Colon (tissue), 2 donors: ENCODE measurements at regions not wholly inside any gene's neighbourhood (a gene's known extent, or its start where the extent isn't known, plus 50 kb on each side); places are given as distances from the start of the nearest gene placed in this dataset.
"Not testable (repeated sequence)": the region's sequence is repeated elsewhere in the genome, so short reads cannot be mapped to it uniquely, and the experiment has no call there.

ENCODE experiments used
- FAIRE-seq: peaks from 2 replicates; lab custom pipeline; 2012; peaks lifted over from hg19 to GRCh38; lab: Jason Lieb, UNC
- donor health status: control.
- donor health status: control.

DNA sequence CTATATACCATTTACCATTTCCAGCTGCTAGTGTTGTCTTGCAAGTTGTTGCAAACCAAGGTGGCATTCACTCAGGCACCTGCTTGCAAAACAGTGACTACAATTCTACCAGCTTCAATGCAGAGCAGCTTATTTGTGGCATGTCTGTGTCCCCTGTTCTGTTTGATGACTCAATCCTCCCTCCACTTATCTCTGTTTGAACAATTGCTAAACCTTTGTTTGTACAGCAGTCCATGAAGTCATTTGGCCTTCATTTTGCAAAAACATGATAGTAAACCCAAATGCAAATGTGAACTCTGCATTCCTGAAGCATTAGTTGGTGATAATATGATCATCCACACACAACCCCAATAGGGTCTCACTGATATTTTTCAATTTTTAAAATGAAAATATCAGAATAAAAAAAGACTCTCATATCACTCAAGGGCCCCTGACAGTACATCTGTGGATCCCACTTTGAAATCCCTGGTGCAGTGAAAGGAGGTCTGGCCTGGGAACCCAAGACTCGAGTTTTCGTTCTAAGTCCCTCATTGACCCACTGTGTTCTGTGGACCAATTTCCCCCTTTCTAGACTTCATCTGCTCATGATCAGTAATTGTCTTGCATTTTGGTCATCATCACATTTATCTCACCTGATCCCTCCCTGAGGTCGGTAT is 425.4 kb downstream of the RPS24 start:
- no peak for FAIRE-seq

DNA sequence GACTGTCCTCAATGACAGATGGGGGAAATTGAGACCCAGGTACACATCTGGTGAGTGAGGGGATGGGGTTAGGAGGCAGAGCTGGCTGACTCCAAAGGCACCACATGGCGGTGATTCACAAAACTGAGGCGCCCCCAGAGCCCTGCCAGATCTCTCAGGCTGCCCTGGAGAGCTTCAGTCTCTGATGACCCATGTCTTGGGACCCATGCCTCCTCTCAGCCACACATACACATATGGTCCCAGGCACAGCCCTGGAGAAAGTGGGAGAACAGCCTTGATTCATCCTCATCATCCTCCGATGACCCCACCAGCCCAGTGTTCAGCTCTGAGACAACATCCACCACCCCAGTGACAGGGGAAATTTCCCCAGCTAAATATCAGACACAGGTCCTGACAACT is 426.0 kb downstream of the RPS24 start:
- FAIRE-seq, result no peak

DNA sequence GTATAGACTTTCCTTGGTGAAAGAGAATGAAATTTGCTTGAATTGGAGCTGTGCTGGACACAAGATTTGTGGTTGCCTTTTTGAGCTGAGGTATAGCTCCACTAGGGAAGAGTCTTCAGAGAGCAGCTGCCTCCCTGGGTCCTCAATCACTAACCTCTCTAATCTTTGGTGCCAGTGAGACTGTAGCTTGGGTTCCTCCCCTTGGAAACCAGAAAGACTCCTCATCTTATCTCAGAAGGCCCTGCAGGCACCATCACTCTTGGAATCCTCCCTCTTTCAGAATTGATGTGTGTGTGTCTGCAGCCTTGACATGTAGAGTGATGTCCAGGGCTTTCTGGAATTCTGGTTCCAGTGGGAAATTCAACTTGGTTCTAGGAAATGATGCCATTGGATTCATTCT is 426.5 kb downstream of the RPS24 start:
- FAIRE-seq, result no peak

DNA sequence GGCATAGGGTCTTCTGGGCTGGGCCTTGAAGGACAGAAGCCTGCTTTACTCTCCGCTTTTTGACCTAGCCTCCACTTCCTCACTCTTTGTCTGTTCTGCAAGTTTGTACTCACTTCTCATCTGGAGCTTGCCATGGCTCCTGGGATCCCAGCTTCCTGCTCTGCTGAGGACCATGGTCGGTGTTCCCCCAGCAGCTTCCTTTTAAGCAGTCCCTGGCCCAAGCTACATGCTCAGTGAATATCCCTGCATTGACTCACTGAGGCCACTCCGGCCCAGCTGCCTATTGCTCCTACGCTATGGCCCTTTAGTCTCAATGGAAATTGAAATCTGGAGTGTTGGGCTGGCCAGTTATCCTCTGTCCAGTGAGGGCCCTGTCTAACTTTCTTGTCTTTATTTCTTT is 427.7 kb downstream of the RPS24 start:
- FAIRE-seq, result no peak

DNA sequence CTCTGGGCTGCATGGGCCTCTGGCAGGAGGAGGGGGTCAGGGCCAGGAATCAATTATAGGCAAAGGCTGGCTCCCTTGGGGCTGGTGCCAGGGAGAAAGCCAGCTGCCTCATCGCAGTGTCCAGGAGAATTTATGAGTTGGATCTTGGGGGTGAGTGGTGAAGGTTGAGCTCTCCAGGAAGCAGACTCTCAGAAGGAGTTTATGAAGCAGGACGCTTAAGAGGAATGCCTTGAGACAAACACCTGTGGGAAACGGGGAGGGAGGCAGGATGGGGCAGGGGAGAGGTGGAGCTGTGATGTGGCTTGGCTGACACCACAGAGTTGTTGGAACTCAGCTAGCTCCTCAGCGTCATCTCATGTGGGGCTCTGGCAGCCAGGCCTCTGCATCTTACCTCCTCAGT is 428.5 kb downstream of the RPS24 start:
- no peak for FAIRE-seq

DNA sequence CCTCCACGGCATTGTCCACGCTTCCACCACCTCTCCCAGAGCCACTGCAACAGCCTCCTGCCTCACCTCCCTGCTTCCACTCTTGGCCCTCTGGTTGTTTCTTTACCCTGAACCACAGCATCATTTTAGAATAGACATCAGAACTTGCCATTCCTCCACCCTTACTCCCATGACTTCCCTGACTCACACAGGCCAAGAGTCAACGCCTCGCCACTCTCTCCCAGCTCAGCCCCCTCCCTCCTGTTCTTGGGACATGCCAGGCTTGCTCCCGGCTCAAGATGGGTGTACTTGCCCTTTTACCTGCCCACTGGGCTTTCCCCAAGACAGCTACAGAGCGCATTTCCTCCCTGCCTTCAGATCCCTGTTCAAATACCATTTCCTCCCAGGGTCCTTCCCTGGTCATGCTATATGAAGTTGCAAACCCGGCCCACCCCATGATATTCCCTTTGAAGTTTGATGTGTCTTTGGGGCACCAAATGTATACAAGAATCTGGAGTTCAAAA is 429.1 kb downstream of the RPS24 start:
- no peak for FAIRE-seq

DNA sequence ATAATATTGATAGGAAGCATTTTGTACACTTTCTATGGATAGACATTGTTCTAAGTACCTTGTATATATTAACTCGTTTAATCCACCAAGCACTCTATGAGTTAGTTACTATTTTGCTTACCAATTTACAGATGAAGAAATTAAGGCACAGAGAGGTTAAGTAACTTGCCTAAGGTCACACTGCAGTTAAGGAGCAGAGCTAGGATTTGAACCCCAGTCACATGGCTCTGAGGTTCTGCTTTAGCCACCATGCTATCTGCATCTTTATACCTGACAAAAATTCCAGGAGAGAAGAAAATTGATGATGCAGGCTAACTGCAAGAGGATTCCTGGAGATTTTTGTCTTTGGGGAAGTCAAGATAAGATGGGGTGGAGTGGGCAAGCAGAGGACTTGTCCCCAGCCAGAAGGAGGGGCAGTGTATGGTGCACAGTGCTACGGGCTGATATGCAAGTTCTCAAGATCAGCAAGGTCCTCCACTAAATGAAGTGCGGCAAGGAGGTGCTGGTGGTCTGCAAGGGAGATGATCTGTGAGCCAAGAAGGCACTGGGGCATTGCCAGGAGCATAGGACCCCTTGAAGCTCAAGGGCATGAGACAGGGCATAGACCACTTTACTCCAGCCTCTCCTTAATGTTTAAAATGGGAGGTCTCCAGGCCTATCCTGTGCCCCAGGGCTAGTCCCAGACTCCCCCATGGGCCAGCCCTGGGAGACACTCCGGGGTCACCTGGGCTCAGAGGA is 430.6 kb downstream of the RPS24 start:
- FAIRE-seq, result no peak

DNA sequence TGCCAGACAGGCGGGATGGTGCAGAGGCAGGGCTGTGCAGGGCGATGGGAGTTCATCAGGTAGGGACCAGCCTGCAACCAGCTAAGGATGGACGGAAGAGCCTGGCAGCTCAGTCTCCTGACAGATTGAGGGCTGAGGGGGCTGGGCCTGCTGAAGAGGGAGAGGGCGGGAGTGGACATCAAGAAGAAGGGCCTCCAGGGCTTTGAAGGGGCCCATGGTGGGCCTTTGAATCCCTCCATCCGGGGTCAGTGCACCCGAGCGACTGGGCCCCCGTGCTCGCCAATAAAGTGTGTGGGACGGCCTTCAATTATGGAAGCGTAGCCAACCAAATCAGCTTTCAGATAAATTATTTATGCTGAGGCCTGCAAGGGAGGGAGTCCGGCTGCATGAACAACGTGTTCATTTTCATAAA is 431.2 kb downstream of the RPS24 start:
- no peak for FAIRE-seq

DNA sequence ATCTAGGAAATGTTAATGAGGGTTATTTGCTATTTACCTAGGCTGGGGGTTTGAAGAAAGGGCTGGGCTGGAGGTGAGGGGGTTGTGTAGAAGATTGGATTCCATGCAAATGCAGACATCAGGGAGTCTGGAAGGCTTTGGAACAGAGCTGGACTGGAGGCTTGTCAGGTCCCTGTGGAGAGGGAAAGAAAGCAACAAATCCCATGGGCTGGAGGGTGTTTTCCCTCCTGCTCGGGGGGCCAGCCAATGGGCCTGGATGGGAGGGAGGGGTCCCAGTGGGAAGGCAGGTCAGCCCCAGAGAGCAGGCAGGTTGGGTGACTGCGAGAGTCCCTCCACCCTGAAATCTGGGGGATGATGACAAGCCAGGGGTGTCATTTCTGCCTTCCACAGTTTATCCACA is 431.8 kb downstream of the RPS24 start:
- FAIRE-seq, result no peak

DNA sequence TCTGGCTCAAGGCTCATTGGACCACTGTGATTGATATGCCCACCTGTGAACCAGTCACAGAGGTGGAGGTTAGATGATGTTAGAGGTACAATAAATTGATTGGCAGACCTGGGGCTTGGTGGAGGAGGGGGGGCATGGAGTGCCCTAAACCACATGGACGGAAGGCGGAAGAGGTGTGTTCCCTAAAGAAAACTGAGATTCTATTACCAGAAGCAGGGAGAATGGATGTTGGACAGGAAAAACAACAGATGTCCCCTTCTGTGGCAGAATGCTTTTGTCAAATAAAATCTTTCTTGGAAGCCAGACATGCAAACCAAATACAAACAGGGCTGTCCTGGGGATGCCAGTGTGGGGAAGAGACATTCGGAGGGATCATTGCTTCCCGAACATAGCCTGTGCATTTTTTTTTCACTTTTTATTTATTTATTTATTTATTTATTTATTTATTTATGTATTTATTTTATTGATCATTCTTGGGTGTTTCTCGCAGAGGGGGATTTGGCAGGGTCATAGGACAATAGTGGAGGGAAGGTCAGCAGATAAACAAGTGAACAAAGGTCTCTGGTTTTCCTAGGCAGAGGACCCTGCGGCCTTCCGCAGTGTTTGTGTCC is 433.9 kb downstream of the RPS24 start:
- no peak for FAIRE-seq

DNA sequence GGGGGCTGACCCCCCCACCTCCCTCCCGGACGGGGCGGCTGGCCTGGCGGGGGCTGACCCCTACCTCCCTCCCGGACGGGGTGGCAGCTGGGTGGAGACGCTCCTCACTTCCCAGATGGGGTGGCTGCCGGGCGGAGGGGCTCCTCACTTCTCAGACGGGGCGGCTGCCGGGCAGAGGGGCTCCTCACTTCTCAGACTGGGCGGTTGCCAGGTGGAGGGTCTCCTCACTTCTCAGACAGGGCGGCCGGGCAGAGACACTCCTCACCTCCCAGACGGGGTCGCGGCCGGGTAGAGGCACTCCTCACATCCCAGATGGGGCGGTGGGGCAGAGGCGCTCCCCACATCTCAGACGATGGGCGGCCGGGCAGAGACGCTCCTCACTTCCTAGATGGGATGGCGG is 435.1 kb downstream of the RPS24 start:
- not testable (repeated sequence) for FAIRE-seq

DNA sequence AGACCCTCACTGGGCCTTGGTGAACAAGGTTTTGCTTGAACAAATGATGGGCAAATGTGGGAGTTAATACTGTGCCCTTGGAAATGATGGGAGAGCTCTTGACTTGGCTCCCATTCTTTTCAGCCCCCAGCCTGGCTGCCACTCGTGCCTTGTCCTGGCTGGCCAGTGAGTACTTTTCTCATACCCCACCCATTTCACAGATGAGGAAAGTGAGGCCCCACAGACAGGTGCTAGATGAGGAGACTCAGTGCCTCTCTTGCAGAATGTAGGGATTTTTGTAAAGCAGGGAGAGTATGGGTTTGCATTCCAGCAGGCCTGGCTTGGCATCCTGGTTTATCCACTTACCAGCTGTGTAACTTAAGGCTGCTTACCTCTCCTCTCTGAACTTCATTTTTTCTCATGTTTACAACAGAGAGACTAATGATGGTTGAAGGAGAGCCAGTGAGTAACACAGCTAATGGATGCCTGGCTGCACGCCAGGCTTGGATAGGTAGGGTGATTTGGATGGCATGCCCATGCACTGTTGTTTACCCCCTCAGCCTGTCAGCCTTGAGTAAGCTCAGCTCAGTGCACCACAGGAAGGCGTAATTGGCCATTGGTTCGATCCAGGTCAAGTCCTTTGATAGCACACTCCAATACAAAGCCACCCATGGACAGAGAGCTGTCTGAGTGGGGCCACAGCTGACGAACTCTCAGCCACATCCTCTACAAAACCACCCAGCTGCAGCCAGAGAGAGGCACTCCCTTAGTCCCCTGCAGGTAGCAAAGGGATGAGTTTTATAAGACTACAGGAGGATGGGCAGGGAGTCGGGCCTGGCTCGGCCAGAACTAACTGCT is 436.8 kb downstream of the RPS24 start:
- no peak for FAIRE-seq

DNA sequence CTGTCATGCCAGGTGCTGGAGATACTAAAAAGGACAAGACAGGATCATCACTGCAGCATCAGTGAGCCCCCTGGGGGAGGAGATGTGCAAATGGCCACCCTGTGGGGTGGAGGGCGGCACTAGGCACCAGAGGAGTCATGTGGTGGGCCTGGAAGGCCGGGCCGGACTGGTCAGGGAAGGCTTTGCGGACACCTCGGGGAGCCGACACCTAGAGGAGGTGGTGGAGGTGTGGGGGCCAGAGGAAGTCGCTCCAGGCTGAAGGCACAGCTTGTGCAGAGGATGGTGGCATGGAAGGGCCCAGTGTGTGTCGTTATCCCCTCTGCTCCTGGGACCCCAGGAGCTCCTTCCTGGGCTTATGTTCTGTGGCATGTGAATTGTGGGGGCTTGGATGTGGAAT is 437.7 kb downstream of the RPS24 start:
- no peak for FAIRE-seq

DNA sequence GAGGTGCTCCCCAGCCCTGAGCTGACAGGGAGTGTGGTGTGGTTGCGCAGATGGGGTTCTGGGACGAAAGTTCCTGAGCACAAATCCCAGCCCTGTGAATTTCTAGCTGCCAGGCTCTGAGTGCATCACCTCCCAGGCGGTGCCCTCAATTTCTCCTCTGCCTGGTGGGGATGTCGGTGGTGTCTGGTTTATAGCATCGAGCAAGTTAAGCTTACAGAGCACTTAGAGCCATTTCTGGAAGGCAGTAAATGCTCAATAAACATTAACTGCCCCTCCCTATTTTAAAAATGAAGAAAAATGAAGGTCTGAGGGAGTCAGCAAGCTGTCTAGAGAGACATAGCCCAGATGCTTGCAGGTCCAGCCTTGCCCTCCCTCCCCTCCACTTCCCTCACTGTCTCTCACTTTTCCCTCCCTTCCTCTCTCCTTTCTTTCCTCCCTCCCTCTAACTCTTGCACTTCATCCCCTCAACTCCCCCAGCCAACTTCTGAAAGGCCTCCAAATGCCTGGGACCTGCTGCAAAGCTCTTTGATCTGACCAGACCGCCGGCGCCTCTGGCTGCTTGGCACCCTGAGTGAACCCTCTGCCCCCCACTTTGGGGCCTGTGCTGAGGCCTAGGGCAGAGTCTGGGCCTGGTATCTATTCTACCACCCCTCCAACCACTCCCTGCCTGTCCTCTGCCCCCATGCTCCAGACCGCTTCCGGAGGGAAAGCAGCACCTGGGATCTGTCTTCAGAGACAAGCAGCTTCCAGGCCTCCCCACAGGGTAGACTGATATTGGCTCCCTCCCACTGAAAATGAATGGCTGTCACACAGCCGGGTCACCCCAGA is 438.3 kb downstream of the RPS24 start:
- FAIRE-seq, result no peak

DNA sequence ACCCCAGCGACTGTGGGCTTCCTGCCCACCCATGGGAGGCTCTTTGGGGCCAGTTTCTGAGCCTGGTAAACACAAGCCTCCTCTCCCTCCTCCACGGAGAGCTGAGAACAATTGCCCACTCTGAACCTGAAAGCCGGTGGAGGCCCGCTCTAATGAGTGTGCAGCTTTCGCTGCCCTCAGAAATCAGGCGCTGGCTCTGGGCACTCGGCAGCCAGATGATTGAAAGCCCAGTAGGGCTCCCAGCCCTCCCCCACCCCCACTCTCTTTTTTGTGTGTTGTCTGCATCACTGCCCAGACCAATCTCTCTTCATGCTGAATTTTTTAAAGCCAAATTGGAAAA is 438.9 kb downstream of the RPS24 start:
- no peak for FAIRE-seq

DNA sequence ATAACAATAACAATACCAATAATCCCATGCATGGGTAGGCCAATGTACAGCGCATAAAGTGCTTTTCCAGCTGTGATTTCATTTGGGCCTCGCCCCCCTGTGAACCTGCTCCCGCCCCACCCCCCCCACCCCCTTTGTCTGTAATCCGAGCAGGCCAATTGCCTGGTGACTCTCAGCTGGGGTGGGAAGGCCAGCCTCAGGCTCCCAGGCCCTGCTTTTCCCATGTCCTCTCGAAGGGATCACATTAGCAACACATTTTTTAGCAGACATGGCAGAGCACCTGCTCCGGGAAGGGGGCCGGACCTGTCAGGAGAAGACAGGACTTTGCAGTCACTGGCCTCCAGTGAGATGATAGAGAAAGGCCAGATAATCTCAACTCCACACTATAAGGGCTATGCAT is 439.3 kb downstream of the RPS24 start:
- FAIRE-seq, result no peak

DNA sequence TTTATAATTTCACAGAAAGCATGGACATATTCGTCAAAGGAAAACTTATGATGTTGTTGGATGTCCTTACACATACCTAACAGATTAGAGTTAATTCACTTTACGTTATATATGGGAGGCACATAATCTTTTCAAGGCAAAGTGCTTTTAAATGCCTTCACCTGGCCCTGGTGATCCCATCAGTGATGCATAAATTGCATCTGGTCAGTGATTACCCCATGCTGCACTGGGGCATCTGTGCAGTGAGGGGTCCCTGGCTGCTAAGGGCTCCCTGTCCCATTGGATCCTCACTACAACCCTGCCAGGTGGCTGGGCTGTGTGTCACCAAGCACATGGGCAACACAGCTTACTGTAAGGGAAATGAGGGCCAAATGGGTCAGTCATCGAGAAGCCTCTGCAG is 441.1 kb downstream of the RPS24 start:
- FAIRE-seq, result no peak

DNA sequence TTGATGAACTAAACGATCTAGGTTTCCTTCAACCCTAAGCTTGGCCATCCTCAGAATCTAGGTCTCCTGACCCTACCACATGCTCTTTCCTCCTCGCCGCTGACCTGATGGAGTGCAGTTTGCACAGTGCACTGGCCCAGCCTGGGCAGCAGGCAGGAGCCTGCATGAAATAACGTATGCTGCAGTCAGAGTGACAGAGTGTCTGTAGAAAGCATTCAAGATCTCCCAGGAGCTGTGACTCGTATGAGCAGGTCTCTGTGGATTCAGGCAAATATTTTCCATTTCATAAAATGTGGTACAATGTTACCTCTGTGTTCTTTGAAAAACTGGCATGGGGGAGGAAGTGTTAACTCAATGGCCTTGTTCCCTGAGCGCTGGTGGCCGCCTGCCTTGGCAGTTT is 441.8 kb downstream of the RPS24 start:
- FAIRE-seq, result no peak

DNA sequence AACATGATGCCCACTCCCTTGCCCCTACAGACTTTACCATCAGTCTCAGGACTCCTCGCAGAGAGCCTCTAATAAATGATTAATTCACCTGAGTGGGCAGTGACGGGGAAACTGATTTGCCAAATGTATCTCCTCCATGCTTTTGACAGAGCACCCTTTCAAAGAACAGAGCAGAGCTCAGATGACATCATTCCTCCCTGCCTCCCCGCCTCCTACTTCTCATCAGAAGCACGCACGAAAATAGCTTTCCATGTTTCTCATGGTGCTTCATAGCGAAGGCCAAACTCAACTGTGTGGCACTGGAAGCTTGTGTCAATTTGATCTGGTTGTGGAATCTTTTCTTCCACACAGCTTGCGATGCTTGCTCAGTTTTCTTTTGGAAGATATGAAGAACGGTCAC is 442.5 kb downstream of the RPS24 start:
- FAIRE-seq, result no peak

DNA sequence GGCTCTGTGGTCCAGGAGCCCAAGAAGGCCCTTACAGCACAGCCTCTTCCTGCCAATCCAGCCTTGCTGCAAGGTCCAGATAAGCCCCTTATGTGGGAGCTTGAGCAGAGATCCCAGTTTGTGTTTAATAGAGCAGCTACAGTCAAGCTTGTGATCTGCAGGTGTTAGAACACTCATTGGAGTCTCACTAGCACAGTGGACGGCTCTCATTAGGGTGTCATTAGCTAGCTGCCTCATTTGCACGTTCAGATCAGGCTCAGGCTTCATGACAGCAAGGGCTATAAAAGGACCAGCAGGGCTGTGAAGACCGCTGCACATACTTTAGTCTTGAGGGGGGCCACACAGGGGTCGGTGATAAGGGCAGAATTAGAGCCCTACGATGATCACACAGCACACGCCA is 443.2 kb downstream of the RPS24 start:
- FAIRE-seq, result no peak

DNA sequence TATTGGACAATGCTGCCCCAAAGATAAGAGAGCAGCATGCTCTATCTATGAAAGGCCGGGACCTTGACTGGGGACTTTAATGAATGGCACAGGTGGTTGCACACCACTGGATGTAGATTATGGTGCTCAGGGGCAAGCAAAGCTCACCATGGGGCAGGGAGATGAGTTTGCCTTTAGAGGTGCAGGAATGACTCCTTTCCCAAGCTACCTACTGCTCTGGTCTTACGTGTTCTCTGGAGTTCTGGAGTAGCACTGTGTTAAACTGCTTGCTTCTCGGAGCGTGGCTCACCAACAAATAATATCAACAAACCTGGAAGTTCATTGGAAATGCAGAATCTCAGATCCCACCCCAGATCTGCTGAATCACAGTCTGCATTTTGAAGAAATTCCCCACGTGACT is 445.3 kb downstream of the RPS24 start:
- no peak for FAIRE-seq

DNA sequence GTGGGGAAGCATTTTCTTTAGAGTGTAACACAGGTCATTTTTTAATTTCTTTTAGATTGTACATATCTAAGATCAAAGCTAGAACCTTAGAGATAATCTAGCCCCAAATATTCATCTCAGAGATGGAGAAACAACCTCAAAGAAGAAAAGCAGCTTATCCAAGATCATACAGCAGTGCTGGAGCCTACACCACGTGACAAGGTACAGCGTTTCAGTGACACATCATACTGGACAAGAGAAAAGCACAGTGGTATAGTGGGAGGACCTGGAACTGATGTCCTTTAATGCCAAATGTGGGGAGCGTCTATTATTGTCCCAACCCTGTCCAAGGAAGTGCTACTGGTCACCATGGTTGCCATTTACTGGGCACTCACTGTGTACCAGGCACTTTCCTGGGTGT is 445.8 kb downstream of the RPS24 start:
- no peak for FAIRE-seq
